ENCODE measurements at regions not wholly inside any gene's neighbourhood (a gene's known extent, or its start where the extent isn't known, plus 50 kb on each side); places are given as distances from the start of the nearest gene placed in this dataset.

DNA sequence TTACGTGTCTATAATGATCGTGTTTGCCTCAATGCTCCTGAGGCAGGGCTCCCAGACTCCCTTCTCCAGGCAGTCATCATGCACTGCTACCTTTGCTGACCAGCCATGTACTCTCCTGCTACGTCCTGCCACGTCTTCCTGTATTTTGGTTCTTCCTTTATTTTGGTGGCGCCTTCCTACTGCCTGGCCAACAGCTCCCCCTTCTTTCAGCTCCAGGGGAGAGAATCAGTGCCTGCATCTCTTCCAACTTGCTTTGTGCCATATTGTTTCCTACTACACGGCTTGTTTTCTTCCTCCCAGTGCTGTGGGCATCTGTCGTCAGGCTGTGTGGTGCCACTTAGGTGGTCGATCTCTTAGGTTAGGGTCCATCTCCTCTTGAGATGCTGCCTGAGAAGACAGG, 96.2 kb downstream of the FGF9 start:
- TF ChIP-seq, protein P1, sequence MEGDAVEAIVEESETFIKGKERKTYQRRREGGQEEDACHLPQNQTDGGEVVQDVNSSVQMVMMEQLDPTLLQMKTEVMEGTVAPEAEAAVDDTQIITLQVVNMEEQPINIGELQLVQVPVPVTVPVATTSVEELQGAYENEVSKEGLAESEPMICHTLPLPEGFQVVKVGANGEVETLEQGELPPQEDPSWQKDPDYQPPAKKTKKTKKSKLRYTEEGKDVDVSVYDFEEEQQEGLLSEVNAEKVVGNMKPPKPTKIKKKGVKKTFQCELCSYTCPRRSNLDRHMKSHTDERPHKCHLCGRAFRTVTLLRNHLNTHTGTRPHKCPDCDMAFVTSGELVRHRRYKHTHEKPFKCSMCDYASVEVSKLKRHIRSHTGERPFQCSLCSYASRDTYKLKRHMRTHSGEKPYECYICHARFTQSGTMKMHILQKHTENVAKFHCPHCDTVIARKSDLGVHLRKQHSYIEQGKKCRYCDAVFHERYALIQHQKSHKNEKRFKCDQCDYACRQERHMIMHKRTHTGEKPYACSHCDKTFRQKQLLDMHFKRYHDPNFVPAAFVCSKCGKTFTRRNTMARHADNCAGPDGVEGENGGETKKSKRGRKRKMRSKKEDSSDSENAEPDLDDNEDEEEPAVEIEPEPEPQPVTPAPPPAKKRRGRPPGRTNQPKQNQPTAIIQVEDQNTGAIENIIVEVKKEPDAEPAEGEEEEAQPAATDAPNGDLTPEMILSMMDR (conservative IDR thresholded peaks at IDR 0.05), result no peak
- no peak for TF ChIP-seq EZH2 (IDR thresholded peaks at IDR 0.05; ENCODE audit: low read depth)
